A673 (cell line): ENCODE measurements at regions not wholly inside any gene's neighbourhood (a gene's known extent, or its start where the extent isn't known, plus 50 kb on each side); places are given as distances from the start of the nearest gene placed in this dataset.

Source experiments
- CTCF ChIP-seq: fragments of 300-800, 200-600 bp; sonication (generic); conservative IDR thresholded peaks from 2 replicates; pipeline ENCODE4 v1.5.1; 2017; ENCODE audit warnings: low read depth, mild to moderate bottlenecking, antibody characterized with exemption, low read length, moderate library complexity, mixed read lengths
- EZH2 ChIP-seq: fragments of 200-600 bp; sonication (generic); IDR thresholded peaks from 2 replicates; pipeline ENCODE4 v1.6.1; 2017; ENCODE audit warnings: borderline replicate concordance, low read depth, mild to moderate bottlenecking, mixed read lengths, antibody characterized with exemption, low read length; ENCODE audit not compliant: poor library complexity, severe bottlenecking

DNA sequence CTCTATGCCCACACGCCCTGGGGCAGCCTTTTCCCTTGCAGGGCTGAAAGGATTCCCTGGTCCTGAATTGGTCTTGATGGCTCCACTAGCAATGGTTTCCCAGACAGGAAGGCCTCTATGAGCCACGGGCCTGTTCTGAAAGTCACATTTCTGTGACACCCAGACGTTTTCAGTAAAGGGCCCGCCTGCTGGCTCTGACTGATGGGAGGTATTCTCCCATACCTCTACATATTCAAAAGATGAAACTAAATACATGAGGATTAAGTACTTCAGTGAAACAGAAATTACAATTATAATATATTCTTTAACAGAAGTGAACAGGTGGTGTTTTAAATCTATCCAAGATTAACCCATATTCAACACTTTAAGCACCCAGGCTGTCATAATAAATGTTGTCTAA, 629.8 kb downstream of the CDH26 start:
- TF ChIP-seq CTCF (no peak), EZH2 (no peak)
